GM12801 (cell line): ENCODE measurements at regions not wholly inside any gene's neighbourhood (a gene's known extent, or its start where the extent isn't known, plus 50 kb on each side); places are given as distances from the start of the nearest gene placed in this dataset.

Experiments
- CTCF ChIP-seq: IDR thresholded peaks from one replicate; pipeline ENCODE4 v1.5.1; 2011; ENCODE audit warnings: control low read depth; ENCODE audit not compliant: insufficient read length; ENCODE audit errors: extremely low read depth

GRCh38 chr4:123599061-123599919, 202.7 kb downstream of the SPRY1 start:
- no peak for TF ChIP-seq CTCF

GRCh38 chr4:123599920-123600810, 203.6 kb downstream of the SPRY1 start:
- no peak for TF ChIP-seq CTCF

GRCh38 chr4:123600987-123601904, 204.7 kb downstream of the SPRY1 start:
- TF ChIP-seq CTCF, result no peak

GRCh38 chr4:123602007-123602406, 205.4 kb downstream of the SPRY1 start:
- no peak for TF ChIP-seq CTCF

- TF ChIP-seq CTCF, result no peak
Observed at GRCh38 chr4:123603165-123603564, 206.6 kb downstream of the SPRY1 start.

- no peak for TF ChIP-seq CTCF
Observed at GRCh38 chr4:123606336-123606735, 209.7 kb downstream of the SPRY1 start.
